Naive thymus-derived CD4-positive, alpha-beta T cell (primary cell): ENCODE measurements at regions not wholly inside any gene's neighbourhood (a gene's known extent, or its start where the extent isn't known, plus 50 kb on each side); places are given as distances from the start of the nearest gene placed in this dataset.

Experiments used
- ATAC-seq: fragments of 150-1000 bp; cut with Tn5 transposase; 2 replicates; pipeline ENCODE4 v1.10.0; 2021; ENCODE audit warnings: mild to moderate bottlenecking, moderate library complexity
- CTCF ChIA-PET: fragments of 350-600 bp; sonication (Branson Sonifier 250); formaldehyde crosslinking; loops from one replicate; lab custom pipeline; 2021; ENCODE audit warnings: antibody characterized with exemption; lab: Charles Lee
- POLR2A ChIA-PET: fragments of 350-600 bp; sonication (Branson Sonifier 250); formaldehyde crosslinking; loops from one replicate; lab custom pipeline; 2021; ENCODE audit warnings: antibody characterized with exemption, inconsistent platforms; lab: Charles Lee
- DNase-seq, 9 donors: peaks; one replicate each; pipeline versions ENCODE4 v3.0.0 to v3.0.0-alpha.2; 2020 to 2022; ENCODE audit warnings: mixed read lengths in 1 of 9
- H3K27ac ChIP-seq: one replicate; pipeline ENCODE4 v1.7.0; 2013; ENCODE audit warnings: mild to moderate bottlenecking, low read depth, low read length, moderate library complexity
- H3K27me3 ChIP-seq, 2 donors: one replicate each; pipeline ENCODE4 v1.7.0; 2013; ENCODE audit warnings: low read length in 2 of 2, mild to moderate bottlenecking in 2 of 2, moderate library complexity in 2 of 2; ENCODE audit not compliant: control insufficient read depth in 2 of 2, insufficient read depth in 2 of 2
- H3K36me3 ChIP-seq, 3 experiments: 1 replicate in 2 of 3; 2 replicates in 1 of 3; pipeline ENCODE4 v1.7.0; 2013; ENCODE audit warnings: low read length in 3 of 3, mild to moderate bottlenecking in 3 of 3, moderate library complexity in 1 of 3; ENCODE audit not compliant: insufficient read depth in 3 of 3, control insufficient read depth in 2 of 3
- H3K4me1 ChIP-seq, 2 donors: one replicate each; pipeline ENCODE4 v1.7.0; 2013; ENCODE audit warnings: low read length in 2 of 2, mild to moderate bottlenecking in 2 of 2, moderate library complexity in 1 of 2; ENCODE audit not compliant: control insufficient read depth in 2 of 2, insufficient read depth in 2 of 2
- H3K4me3 ChIP-seq: 2 replicates; pipeline ENCODE4 v1.7.0; 2013; ENCODE audit warnings: mild to moderate bottlenecking, low read length
- H3K9me3 ChIP-seq, 3 experiments: 1 replicate in 2 of 3; 2 replicates in 1 of 3; pipeline ENCODE4 v1.7.0; 2013; ENCODE audit warnings: low read length in 3 of 3; ENCODE audit not compliant: control insufficient read depth in 2 of 3
- H3K27ac Mint-ChIP-seq, 9 donors: one replicate each; pipeline ENCODE4 v1.8.0; 2020 to 2022; ENCODE audit warnings: mixed read lengths in 9 of 9, mild to moderate bottlenecking in 8 of 9, moderate library complexity in 5 of 9, inconsistent platforms in 2 of 9
- H3K27me3 Mint-ChIP-seq, 5 donors: one replicate each; pipeline ENCODE4 v1.8.0; 2021 to 2022; ENCODE audit warnings: mixed read lengths in 5 of 5, mild to moderate bottlenecking in 1 of 5
- H3K36me3 Mint-ChIP-seq, 5 donors: one replicate each; pipeline ENCODE4 v1.8.0; 2020 to 2022; ENCODE audit warnings: mixed read lengths in 5 of 5, mild to moderate bottlenecking in 3 of 5, inconsistent platforms in 1 of 5
- H3K4me1 Mint-ChIP-seq, 7 donors: one replicate each; pipeline ENCODE4 v1.8.0; 2020 to 2022; ENCODE audit warnings: mixed read lengths in 7 of 7, mild to moderate bottlenecking in 3 of 7, inconsistent platforms in 1 of 7
- H3K4me3 Mint-ChIP-seq, 10 donors: one replicate each; pipeline ENCODE4 v1.8.0; 2020 to 2022; ENCODE audit warnings: mild to moderate bottlenecking in 10 of 10, mixed read lengths in 10 of 10, moderate library complexity in 6 of 10, inconsistent platforms in 2 of 10
- H3K9me3 Mint-ChIP-seq, 11 donors: one replicate each; pipeline ENCODE4 v1.8.0; 2020 to 2022; ENCODE audit warnings: mixed read lengths in 11 of 11, mild to moderate bottlenecking in 4 of 11, inconsistent platforms in 1 of 11, moderate library complexity in 1 of 11
- intact Hi-C, 2 donors: fragments of 100-400 bp; cut with micrococcal nuclease; formaldehyde crosslinking; loops; one replicate each; pipeline ENCODE4 v1.15.1; 2023

GRCh38 chr18:44298566-44298965, 382.1 kb upstream of the SETBP1 start:
- Histone ChIP-seq H3K27me3 (no peaks in the 10 kb centered on the region), H3K27ac (no peak overlapping the region), H3K4me1 (no peaks in the 10 kb centered on the region), H3K36me3 (no peaks in the 10 kb centered on the region), H3K4me3 (no peak overlapping the region), H3K9me3 (no peaks in the 10 kb centered on the region)
- intact Hi-C loops, result no loop called here
- H3K9me3 Mint-ChIP-seq, result peaks cover 0 to 17% (median 5%) of the 10 kb centered on the region in 11 donors
- H3K4me1 Mint-ChIP-seq, result no peaks in the 10 kb centered on the region
- no peak overlapping the region for H3K4me3 Mint-ChIP-seq
- H3K27ac Mint-ChIP-seq, result no peak overlapping the region
- ChIA-PET CTCF (no interaction called here), POLR2A (no interaction called here)
- no peaks in the 10 kb centered on the region for H3K36me3 Mint-ChIP-seq
- no peaks in the 10 kb centered on the region for H3K27me3 Mint-ChIP-seq
- ATAC-seq, result no peak
- DNase-seq, result no peak

- ATAC-seq (no peak), DNase-seq (no peak)
- no peaks in the 10 kb centered on the region for H3K36me3 ChIP-seq
- Mint-ChIP-seq H3K4me1 (no peaks in the 10 kb centered on the region), H3K4me3 (no peak overlapping the region), H3K27ac (no peak overlapping the region), H3K27me3 (no peaks in the 10 kb centered on the region), H3K9me3 (peaks cover 0 to 23% (median 3%) of the 10 kb centered on the region in 11 donors), H3K36me3 (no peaks in the 10 kb centered on the region)
- no peak overlapping the region for H3K4me3 ChIP-seq
- H3K27me3 ChIP-seq, result no peaks in the 10 kb centered on the region
- H3K4me1 ChIP-seq, result no peaks in the 10 kb centered on the region
- CTCF ChIA-PET, result no interaction called here
- H3K9me3 ChIP-seq, result no peaks in the 10 kb centered on the region
- POLR2A ChIA-PET, result no interaction called here
- intact Hi-C loops, result no loop called here
- H3K27ac ChIP-seq, result no peak overlapping the region
Observed at GRCh38 chr18:44309185-44309584, 371.5 kb upstream of the SETBP1 start.

GRCh38 chr18:44320619-44321460, 359.8 kb upstream of the SETBP1 start:
- Histone ChIP-seq H3K27me3 (no peaks in the 10 kb centered on the region), H3K4me3 (no peak overlapping the region), H3K4me1 (no peaks in the 10 kb centered on the region), H3K27ac (no peak overlapping the region), H3K36me3 (no peaks in the 10 kb centered on the region), H3K9me3 (no peaks in the 10 kb centered on the region)
- no peak for DNase-seq
- H3K36me3 Mint-ChIP-seq, result peaks cover 0 to 5% (median 0%) of the 10 kb centered on the region in 5 donors
- no peak overlapping the region for H3K27ac Mint-ChIP-seq
- no peaks in the 10 kb centered on the region for H3K27me3 Mint-ChIP-seq
- intact Hi-C loops, result no loop called here
- H3K9me3 Mint-ChIP-seq, result peaks cover 0 to 6% (median 0%) of the 10 kb centered on the region in 11 donors
- H3K4me3 Mint-ChIP-seq, result no peak overlapping the region
- POLR2A ChIA-PET, result no interaction called here
- ATAC-seq, result no peak
- CTCF ChIA-PET, result no interaction called here
- no peaks in the 10 kb centered on the region for H3K4me1 Mint-ChIP-seq

DNA sequence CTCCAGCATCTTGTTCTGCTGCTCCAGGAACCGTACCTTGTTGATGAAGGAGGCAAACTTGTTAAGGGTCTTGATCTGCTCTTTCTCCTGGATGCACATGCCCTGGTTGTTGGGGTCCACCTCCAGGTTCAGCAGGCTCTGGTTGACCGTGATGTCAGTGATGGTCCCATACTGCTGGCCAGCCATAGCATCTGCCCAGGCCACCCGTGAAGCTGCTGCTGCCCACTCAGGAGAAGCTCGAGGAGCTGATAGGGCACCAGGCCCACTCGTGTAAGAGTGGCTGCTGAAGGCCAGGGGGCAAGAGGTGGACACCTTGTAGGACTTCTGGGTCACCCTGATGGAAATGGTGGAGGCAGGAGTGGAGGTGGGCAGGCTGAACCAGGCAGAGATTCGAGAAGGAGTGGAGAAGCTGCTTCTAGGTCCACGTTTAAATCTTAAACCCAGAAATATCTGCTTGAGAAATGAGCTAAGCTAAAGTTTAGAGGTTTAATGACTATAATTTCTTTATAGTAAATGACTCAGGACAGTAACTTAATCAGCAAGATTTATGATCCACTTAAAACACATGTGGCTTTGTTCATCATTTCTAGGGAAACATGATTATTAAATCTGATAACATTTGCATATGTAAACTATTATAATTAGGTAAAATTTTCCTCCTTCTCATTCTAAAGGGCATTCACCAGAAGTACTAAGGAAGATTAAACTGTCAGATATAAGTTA, 358.7 kb upstream of the SETBP1 start:
- H3K27me3 ChIP-seq, result no peaks in the 10 kb centered on the region
- peaks cover 0 to 7% (median 0%) of the 10 kb centered on the region in 11 donors for H3K9me3 Mint-ChIP-seq
- no peak overlapping the region for H3K4me3 ChIP-seq
- DNase-seq (no peak), ATAC-seq (no peak)
- peaks cover 0 to 5% (median 0%) of the 10 kb centered on the region in 5 donors for H3K36me3 Mint-ChIP-seq
- H3K27ac ChIP-seq, result no peak overlapping the region
- H3K27ac Mint-ChIP-seq, result no peak overlapping the region
- H3K27me3 Mint-ChIP-seq, result no peaks in the 10 kb centered on the region
- H3K9me3 ChIP-seq, result no peaks in the 10 kb centered on the region
- H3K4me3 Mint-ChIP-seq, result no peak overlapping the region
- H3K4me1 ChIP-seq, result no peaks in the 10 kb centered on the region
- H3K36me3 ChIP-seq, result no peaks in the 10 kb centered on the region
- intact Hi-C loops, result no loop called here
- CTCF ChIA-PET, result no interaction called here
- POLR2A ChIA-PET, result no interaction called here
- H3K4me1 Mint-ChIP-seq, result no peaks in the 10 kb centered on the region

- ATAC-seq, result no peak
- Histone ChIP-seq H3K9me3 (no peaks in the 10 kb centered on the region), H3K27me3 (no peaks in the 10 kb centered on the region), H3K4me3 (no peak overlapping the region), H3K36me3 (no peaks in the 10 kb centered on the region), H3K27ac (no peak overlapping the region), H3K4me1 (no peaks in the 10 kb centered on the region)
- no peak for DNase-seq
- CTCF ChIA-PET, result no interaction called here
- H3K27ac Mint-ChIP-seq, result no peak overlapping the region
- intact Hi-C loops, result no loop called here
- peaks cover 0 to 5% (median 0%) of the 10 kb centered on the region in 5 donors for H3K36me3 Mint-ChIP-seq
- H3K9me3 Mint-ChIP-seq, result peaks cover 0 to 10% (median 0%) of the 10 kb centered on the region in 11 donors
- no peaks in the 10 kb centered on the region for H3K27me3 Mint-ChIP-seq
- H3K4me1 Mint-ChIP-seq, result no peaks in the 10 kb centered on the region
- POLR2A ChIA-PET, result no interaction called here
- H3K4me3 Mint-ChIP-seq, result no peak overlapping the region
Observed at GRCh38 chr18:44323125-44323524, 357.6 kb upstream of the SETBP1 start.

- ATAC-seq (no peak), DNase-seq (no peak)
- peaks cover 0 to 5% (median 0%) of the 10 kb centered on the region in 5 donors for H3K36me3 Mint-ChIP-seq
- no peak overlapping the region for H3K27ac Mint-ChIP-seq
- no peaks in the 10 kb centered on the region for H3K27me3 ChIP-seq
- no peaks in the 10 kb centered on the region for H3K9me3 ChIP-seq
- intact Hi-C loops, result no loop called here
- H3K27me3 Mint-ChIP-seq, result no peaks in the 10 kb centered on the region
- CTCF ChIA-PET, result no interaction called here
- no peaks in the 10 kb centered on the region for H3K4me1 Mint-ChIP-seq
- H3K9me3 Mint-ChIP-seq, result peaks cover 0 to 10% (median 0%) of the 10 kb centered on the region in 11 donors
- H3K27ac ChIP-seq, result no peak overlapping the region
- POLR2A ChIA-PET, result no interaction called here
- no peaks in the 10 kb centered on the region for H3K4me1 ChIP-seq
- H3K4me3 Mint-ChIP-seq, result no peak overlapping the region
- no peak overlapping the region for H3K4me3 ChIP-seq
- H3K36me3 ChIP-seq, result no peaks in the 10 kb centered on the region
Observed at GRCh38 chr18:44324361-44324760, 356.3 kb upstream of the SETBP1 start.
